GM18499 (cell line): ENCODE measurements at regions not wholly inside any gene's neighbourhood (a gene's known extent, or its start where the extent isn't known, plus 50 kb on each side); places are given as distances from the start of the nearest gene placed in this dataset.

Experiments
- ATAC-seq: cut with Tn5 transposase; IDR thresholded peaks from one replicate; pipeline ENCODE4 v1.9.1; 2021; ENCODE audit warnings: moderate number of reproducible peaks; ENCODE audit not compliant: insufficient read depth, unreplicated experiment

DNA sequence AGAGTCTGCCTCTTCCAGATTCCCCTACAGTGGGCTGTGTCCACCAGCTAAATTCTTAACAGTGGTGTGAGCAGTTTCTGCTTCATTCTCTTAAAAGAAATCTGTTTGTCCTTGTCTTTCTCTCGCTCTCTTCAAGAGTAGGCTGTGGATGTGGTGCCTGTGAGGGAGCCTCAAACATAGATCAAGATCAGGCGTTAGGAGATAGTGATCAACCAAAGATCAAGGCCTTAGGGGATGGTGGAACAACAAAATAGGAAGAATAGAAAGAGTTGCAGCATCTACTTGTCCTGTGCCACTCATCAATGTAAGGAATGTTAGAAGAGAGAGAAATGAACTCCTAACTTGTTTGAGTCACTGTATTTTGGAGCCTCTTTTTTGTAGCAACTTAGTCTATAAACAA lies 144.2 kb downstream of the AASDH start:
- ATAC-seq = no peak

DNA sequence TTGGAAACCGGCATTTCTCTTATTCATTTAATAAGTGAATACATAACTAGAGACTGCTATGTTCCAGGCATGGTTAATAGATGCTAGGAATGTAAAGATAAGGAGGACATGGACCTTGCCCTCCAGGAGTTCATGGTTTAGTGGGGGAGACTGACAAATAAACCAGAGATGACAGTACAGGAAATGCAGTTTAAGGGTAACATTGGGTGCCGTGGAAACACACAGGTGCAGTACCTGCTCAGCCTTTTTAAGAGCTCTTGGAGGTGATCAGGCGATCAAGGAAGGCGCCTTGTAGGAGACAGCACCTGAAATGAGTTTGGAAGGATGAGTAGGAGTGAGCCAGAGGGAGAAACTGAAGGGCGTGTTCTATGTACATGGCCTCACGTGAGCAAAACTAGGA lies 145.8 kb downstream of the AASDH start:
- no peak for ATAC-seq

- no peak for ATAC-seq
These were observed 146.6 kb downstream of the AASDH start for GRCh38 chr4:56240554-56241174.

GRCh38 chr4:56238251-56238650 lies 149.0 kb downstream of the AASDH start:
- no peak for ATAC-seq

- ATAC-seq = no peak
These were observed 151.6 kb downstream of the AASDH start for GRCh38 chr4:56235725-56236124.

DNA sequence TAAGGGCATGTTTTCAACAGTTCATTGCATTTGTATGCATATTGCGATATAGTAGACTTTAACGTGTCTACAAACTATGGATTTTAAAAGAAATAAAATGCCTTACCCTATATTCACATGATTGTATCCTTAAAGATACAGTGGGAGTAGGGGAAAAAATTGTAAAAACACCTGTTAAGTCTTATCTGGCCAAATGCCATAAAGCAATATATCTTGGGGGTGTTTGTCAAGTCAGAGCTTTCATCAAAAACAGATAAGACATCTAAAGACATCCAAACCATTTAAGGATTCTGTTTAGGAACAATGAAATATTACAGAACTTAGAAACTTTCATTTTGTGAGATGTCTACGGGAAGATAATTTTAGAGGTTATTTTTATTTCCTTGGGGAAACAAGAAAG lies 152.3 kb downstream of the AASDH start:
- ATAC-seq = no peak

DNA sequence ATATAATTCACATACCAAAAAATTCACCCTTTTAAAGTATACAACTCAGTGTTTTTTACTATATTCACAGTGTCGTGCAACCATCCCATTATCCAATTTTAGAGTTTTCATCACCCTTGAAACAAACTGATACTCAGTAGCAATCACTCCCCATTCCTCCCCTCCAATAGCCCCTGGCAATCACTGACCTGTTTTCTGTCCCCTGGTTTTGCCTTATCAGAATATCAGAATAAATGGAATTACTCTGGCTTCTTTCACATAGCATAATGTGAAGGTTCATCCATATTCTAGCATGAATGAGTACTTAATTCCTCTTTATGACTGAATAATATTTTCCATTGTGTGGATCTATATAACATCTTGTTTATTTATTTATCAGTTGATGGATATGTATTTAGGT lies 153.2 kb downstream of the AASDH start:
- ATAC-seq = no peak

- no peak for ATAC-seq
These were observed 155.9 kb downstream of the AASDH start for GRCh38 chr4:56231410-56231809.

DNA sequence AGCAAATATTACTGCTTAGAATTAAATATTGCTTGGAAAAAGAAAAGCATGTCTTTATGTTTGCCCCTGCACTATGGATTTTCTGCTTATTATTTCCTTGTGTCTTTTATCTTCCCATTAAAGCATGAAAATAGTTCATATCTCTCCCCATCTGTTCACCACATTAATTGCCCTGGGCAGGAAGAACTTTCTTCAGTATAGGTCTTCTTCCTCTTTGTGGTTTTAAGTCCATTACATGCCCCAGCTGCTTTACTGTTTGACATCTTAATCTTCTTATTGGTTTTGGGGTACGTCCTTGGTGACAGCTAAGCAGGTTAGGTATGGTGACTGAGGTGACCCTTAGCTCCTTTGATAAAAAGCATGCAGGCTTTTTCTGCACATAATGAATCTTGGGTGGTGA lies 157.3 kb downstream of the AASDH start:
- ATAC-seq = no peak

GRCh38 chr4:56227301-56227835 lies 159.9 kb downstream of the AASDH start:
- ATAC-seq = no peak

- ATAC-seq = no peak
These were observed 160.7 kb downstream of the AASDH start for GRCh38 chr4:56226579-56226978.

DNA sequence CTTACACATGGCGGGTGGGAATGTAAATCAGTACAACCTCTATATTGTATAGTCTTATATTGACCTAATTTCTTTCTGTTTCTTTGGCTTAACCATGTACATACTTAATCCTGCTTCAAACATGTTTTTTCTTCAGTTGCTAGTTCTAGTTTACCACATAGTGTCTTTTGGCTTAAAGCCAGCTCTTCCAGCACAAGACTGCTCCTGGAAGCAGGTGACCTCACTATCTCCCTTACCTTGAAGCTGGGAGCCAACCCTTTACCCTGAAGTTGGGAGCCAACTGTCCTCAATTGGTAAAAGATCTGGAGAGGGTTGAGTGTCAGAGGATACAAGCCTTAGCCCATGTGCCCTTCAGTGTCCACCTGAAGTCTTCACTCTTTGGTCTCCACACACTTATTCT lies 162.7 kb downstream of the AASDH start:
- ATAC-seq = no peak

GRCh38 chr4:56222514-56222913 lies 164.8 kb downstream of the AASDH start:
- ATAC-seq = no peak

- no peak for ATAC-seq
These were observed 167.0 kb downstream of the AASDH start for GRCh38 chr4:56220261-56220660.

- no peak for ATAC-seq
These were observed 167.8 kb downstream of the AASDH start for GRCh38 chr4:56219447-56219846.

- ATAC-seq = no peak
These were observed 168.9 kb downstream of the AASDH start for GRCh38 chr4:56218230-56218895.

- ATAC-seq = no peak
These were observed 169.9 kb downstream of the AASDH start for GRCh38 chr4:56217343-56217890.

- ATAC-seq = no peak
These were observed 171.4 kb downstream of the AASDH start for GRCh38 chr4:56215901-56216300.

DNA sequence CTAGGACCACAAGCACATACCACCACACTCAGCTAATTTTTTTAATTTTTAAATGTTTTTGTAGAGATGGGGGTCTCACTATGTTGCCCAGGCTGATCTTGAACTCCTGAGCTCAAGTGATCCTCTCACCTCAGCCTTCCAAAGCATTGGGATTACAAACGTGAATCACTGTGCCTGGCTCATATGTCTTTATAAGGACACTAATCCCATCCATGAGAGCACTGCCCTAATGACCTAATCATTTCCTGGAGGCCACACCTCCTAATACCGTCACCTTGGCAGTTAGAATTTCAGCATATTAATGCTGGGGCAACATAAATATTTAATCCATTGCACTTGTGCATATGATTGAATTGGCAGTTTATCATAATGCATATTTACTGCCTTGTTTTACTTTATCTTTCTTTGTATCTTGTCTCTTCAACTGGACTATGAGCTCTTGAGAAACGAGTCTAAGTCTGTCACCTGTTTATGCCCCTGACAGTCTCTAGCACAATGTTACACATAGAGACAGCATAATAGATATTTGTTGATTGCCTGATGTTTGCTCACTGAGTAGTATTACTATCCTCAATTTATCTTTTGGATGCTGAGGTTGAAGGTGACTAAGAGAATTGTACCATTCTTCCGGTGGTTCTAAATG lies 172.0 kb downstream of the AASDH start:
- no peak for ATAC-seq

GRCh38 chr4:56213543-56213942 lies 173.7 kb downstream of the AASDH start:
- ATAC-seq = no peak

DNA sequence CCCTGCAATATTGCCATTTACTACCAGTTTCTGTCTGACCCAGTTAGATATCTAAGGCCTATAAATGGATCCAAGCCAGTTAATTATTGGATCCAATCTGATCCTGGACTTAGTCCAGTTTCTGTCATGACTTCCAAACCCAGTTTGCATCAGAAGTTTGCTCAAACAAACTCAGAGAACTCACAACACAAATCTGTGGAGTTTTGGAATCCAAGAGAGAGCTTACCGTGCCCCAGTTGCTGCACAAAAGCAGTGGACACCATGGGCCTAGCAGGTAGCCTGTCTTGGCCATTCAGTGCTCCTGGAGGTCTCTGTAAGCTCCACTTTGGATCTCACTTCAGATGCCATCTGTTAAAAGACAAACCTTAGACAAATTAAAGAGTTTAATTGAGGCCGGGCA lies 174.5 kb downstream of the AASDH start:
- ATAC-seq = no peak
